ENCODE measurements at regions not wholly inside any gene's neighbourhood (a gene's known extent, or its start where the extent isn't known, plus 50 kb on each side); places are given as distances from the start of the nearest gene placed in this dataset.

GRCh38 chr7:140229101-140229525 is 52.3 kb upstream of the KDM7A start:
- FAIRE-seq: no peak
- H3K4me3 ChIP-seq (ENCODE audit: low read depth in 1 of 3, low read length in 3 of 3): no peak overlapping the region
- H3K27me3 ChIP-seq (ENCODE audit: control insufficient read depth in 3 of 3, insufficient read depth in 3 of 3, low read length in 3 of 3): no peaks in the 10 kb centered on the region
- no peak for DNase-seq
- WGBS, 3 donors: 80 to 85% (median 83%) methylated on average over 10 of the region's 10 CpGs
- peaks cover 0 to 25% (median 7%) of the 10 kb centered on the region in 3 donors for H3K4me1 ChIP-seq (ENCODE audit: control insufficient read depth in 3 of 3, insufficient read depth in 2 of 3, low read depth in 1 of 3, low read length in 2 of 3)
- no peaks in the 10 kb centered on the region for H3K36me3 ChIP-seq (ENCODE audit: control insufficient read depth in 3 of 3, insufficient read depth in 2 of 3, low read depth in 1 of 3, low read length in 3 of 3)
- H3K27ac ChIP-seq (ENCODE audit: low read depth in 1 of 3, low read length in 2 of 3): peak overlapping the region; percentile 85 to 98 (median 86)
- H3K9me3 ChIP-seq (ENCODE audit: control insufficient read depth in 2 of 2, insufficient read depth in 1 of 2, low read depth in 1 of 2, low read length in 1 of 2): no peaks in the 10 kb centered on the region

All from small intestine (tissue), 7 donors.